Esophagus squamous epithelium (tissue), 4 donors: ENCODE measurements at regions not wholly inside any gene's neighbourhood (a gene's known extent, or its start where the extent isn't known, plus 50 kb on each side); places are given as distances from the start of the nearest gene placed in this dataset.

ENCODE experiments used
- POLR2A ChIP-seq, 4 donors: fragments of 450-650 bp; IDR thresholded peaks; one replicate each; pipeline ENCODE4 v1.6.1; 2017; ENCODE audit warnings: antibody characterized with exemption in 4 of 4, mild to moderate bottlenecking in 4 of 4, moderate library complexity in 3 of 4
- TF ChIP-seq, protein P1 (sequence below), 6 experiments: fragments of 450-650 bp in 4 of 6; fragments of 200-600 bp in 2 of 6; sonication (generic) in 2 of 6; IDR thresholded peaks; one replicate each; pipeline ENCODE4 v1.5.1; 2016 to 2019; ENCODE audit warnings: antibody characterized with exemption in 6 of 6, mild to moderate bottlenecking in 4 of 6, moderate library complexity in 4 of 6

GRCh38 chr7:10460474-10460873 lies 513.2 kb upstream of the PHF14 start:
- TF ChIP-seq, protein P1, sequence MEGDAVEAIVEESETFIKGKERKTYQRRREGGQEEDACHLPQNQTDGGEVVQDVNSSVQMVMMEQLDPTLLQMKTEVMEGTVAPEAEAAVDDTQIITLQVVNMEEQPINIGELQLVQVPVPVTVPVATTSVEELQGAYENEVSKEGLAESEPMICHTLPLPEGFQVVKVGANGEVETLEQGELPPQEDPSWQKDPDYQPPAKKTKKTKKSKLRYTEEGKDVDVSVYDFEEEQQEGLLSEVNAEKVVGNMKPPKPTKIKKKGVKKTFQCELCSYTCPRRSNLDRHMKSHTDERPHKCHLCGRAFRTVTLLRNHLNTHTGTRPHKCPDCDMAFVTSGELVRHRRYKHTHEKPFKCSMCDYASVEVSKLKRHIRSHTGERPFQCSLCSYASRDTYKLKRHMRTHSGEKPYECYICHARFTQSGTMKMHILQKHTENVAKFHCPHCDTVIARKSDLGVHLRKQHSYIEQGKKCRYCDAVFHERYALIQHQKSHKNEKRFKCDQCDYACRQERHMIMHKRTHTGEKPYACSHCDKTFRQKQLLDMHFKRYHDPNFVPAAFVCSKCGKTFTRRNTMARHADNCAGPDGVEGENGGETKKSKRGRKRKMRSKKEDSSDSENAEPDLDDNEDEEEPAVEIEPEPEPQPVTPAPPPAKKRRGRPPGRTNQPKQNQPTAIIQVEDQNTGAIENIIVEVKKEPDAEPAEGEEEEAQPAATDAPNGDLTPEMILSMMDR (IDR thresholded peaks at IDR 0.05) = no peak
- TF ChIP-seq POLR2A (IDR thresholded peaks at IDR 0.05) = no peak
